ENCODE measurements at regions not wholly inside any gene's neighbourhood (a gene's known extent, or its start where the extent isn't known, plus 50 kb on each side); places are given as distances from the start of the nearest gene placed in this dataset.

- no peak for DNase-seq (ENCODE audit: low read depth in 2 of 2, low spot score in 1 of 2)
These were observed 463.6 kb upstream of the KCNMB2 start for GRCh38 chr3:178072391-178073305.

GRCh38 chr3:178073366-178073765, 462.9 kb upstream of the KCNMB2 start:
- no peak for DNase-seq (ENCODE audit: low read depth in 2 of 2, low spot score in 1 of 2)

DNA sequence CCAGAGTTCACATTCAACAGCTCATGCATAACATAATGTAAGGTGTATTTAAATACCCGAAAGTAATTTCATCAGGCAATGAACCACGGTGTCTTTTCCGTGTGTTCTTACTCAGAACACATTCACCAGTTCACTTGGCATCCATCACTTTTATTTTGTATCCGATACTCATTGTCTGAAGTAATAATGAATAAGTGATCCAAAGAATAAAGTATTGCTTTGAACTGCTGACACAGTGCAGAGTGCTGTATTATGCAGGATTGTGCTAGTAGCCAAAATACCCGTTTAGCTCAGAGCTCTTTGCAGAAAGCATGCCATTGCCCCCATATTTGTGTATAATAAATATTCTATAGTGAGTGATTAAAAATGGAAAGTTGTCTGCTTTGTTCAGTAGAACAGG, 460.9 kb upstream of the KCNMB2 start:
- DNase-seq (ENCODE audit: low read depth in 2 of 2, low spot score in 1 of 2): no peak

- no peak for DNase-seq (ENCODE audit: low read depth in 2 of 2, low spot score in 1 of 2)
These were observed 457.3 kb upstream of the KCNMB2 start for GRCh38 chr3:178078953-178079352.

DNA sequence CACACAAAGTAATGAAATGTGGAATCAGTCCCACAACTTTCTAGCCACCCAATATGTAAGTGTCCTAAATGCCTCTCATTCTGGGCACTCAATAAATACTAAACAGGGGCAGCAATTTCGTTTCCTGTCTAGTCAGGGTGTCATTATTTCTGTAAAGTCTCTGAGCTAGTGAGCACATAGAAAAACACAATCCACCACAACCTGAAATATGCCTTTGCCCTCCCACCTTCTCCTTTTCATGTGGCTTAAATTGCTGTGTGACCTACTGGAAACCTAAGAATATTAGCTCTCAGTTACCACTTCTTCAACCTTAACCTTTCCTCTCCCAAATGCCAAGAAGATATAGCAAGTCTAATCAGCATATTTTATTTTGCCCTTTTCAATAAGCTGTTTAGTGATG, 456.3 kb upstream of the KCNMB2 start:
- no peak for DNase-seq (ENCODE audit: low read depth in 2 of 2, low spot score in 1 of 2)

- no peak for DNase-seq (ENCODE audit: low read depth in 2 of 2, low spot score in 1 of 2)
These were observed 453.8 kb upstream of the KCNMB2 start for GRCh38 chr3:178082326-178082906.

DNA sequence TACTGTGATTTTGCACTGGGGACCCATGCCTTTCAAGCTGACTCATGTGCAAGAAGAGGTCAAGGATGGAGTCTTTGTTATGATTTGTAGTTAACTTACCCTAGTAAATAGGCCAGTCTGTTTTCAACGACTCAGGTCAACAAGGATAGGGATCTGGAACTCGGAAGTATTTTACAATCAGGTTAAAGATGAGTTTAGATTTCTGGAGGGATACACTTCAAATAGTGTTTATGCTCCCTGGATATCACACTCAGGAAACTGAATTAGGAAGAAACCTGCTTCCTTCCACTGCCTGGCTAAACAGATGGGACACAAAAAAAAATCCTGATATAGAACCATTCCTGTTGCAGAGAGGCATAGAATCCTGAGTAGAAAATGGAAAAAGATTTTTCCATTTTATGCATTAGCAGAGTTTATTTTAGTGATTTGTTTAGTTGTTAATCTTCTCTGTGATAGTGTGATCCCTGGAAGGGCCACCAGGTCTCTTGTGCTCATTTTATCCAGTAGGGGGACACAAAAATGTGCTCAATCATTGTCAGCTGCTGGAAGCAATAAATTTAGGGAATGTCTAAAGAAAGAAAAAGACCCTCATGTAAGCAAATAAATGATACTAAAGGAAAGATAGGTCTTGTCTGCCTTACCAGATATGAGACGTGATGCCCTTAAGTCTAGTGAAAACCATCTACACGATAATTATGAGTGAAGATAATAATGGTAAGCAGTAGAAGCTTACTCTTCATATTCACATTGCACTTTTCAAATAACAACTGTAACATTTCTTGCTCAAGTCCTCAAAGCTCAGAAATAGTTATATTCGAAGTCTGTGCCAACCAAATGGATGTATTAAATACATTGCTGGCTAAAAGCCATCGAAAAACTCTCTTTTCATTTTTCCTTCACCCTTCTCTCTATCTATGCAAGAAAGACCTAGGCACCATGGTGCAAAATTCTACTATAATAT, 452.1 kb upstream of the KCNMB2 start:
- no peak for DNase-seq (ENCODE audit: low read depth in 2 of 2, low spot score in 1 of 2)

DNA sequence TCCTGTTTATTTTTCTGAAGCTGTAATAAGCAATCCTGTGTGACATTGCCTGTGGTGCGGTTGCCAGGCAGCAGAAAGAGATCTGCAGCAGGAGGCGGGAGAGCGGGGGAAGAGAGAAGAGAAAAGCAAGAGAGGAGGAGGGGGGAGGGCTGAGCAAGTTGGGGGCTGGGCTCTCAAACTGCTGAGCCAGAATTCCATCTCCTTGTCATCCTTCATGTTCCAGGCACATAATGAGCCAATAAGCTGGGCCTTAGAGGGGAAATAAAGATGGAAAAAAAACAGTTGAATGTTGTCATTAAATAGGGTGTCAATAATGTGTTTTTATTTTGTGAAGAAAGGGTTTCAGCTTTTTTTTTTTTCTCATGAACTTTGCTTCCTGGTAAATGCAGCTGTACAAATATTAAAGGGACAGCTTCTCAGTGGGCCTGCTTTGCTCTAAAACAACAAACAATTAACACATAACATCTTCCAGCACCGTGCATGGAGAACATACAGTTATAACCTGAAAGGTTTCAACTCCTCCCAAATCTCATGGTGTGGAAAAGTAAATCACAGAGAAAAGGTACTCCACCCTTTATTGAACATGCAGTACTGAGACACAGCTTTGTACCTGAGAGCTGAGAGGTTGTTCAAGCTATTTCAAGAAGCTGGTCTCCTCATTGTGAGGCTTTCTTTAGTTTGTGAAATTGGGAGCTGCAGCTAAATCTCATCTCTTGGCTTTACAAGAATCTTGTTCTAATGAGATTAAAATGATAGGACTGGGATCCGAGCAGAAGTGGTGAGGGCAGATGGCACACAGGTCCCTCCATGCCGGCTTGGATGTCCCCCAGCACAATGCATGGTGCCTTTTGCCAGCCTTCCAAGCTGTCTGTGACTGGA, 451.1 kb upstream of the KCNMB2 start:
- no peak for DNase-seq (ENCODE audit: low read depth in 2 of 2, low spot score in 1 of 2)

DNA sequence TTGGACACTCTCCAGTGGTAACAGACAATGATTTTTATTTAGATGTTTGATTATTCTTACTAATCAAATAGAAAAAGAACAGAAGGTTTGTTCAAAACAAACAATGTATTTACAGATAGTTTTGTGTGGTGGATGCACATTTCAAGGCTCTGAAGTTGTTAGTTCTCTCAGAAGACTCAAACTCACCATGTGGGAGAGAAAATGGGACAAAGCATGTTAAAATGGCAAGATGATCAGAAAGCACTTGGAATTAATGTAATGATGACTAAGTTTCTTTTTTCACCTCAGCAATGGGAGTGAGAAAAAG, 450.5 kb upstream of the KCNMB2 start:
- DNase-seq (ENCODE audit: low read depth in 2 of 2, low spot score in 1 of 2): no peak

DNA sequence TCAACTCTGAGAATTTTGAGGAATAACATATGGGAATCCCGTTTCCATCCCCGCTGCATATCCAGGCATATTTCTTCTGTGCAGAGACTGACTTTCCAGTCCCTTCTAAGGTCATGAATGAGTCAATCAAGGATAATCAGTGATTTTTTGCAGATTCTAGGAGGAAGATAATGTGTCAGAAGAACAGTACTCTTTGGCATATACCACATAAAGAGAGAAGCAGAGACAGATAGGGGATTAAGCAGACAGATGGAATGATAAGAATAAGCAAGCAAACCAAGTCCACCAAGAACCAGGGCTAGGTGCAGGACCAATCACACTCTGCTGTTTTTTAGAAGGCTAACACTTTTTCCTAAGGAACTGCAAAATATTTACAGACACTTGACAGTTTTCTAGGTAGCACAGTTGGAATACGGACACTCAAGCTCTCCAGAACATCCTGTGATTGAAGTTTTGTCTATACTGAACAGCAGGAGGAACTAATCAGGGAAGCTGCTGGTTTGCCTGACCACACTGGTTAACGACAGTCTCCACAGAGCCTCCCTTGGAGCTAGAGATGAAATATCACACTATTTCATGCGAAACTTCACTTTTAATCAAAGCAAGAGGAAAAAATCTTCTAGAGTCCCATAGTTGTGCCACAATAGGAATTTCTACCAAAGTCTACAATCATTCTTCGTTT, 450.0 kb upstream of the KCNMB2 start:
- no peak for DNase-seq (ENCODE audit: low read depth in 2 of 2, low spot score in 1 of 2)

GRCh38 chr3:178087376-178087775, 448.9 kb upstream of the KCNMB2 start:
- no peak for DNase-seq (ENCODE audit: low read depth in 2 of 2, low spot score in 1 of 2)

- DNase-seq (ENCODE audit: low read depth in 2 of 2, low spot score in 1 of 2): no peak
These were observed 447.3 kb upstream of the KCNMB2 start for GRCh38 chr3:178088963-178089362.

DNA sequence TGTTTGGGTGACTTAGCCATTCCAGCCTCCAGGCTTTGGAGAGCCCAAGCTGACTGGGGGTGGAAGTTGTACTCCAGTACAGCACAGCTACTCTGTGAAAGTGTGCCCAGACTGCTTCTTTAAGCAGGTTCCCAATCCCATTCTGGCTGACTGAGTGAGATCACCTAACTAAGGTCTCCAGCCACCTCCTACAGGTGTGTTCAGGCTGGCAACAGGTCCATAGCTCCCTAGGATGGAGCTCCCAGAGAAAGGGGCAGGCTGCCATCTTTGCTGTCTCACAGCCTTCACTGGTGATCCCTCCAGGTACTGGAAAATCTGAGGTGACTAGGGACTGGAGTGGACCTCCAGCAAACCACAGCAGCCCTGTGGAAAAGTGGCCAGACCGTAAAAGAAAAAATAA, 445.3 kb upstream of the KCNMB2 start:
- DNase-seq (ENCODE audit: low read depth in 2 of 2, low spot score in 1 of 2): no peak

DNA sequence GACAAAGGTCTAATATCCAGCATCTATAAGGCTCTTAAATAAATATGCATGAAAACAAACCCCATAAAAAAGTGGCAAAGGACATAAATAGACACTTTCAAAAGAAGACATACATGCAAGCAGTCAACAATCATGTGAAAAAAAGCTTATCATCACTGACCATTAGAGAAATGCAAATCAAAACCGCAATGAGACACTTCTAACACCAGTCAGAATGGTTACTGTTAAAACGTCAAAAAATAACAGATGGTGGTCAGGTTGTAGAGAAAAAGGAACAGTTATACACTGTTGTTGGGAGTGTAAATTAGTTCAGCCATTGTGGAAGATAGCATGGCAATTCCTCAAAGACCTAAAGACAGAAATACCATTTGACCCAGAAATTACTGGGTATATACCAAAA, 440.7 kb upstream of the KCNMB2 start:
- no peak for DNase-seq (ENCODE audit: low read depth in 2 of 2, low spot score in 1 of 2)

DNA sequence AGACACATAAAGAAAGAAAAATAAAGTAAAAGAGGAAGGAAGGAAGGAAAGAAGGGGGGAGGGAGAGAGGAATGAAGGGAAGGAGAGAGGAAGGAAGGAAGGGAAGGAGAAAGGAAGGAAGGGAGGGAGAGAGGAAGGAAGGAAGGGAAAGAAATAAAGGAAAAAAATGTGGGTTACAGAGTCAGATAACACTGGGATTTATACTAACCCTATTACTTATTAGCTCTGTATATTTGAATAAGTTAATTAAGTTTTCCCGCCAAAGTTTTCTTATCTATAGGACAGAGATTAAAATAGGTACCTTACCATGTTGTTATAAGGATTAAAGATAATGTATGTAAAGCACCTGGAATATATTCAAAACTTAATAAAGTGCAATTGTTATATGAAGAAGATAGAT, 439.3 kb upstream of the KCNMB2 start:
- no peak for DNase-seq (ENCODE audit: low read depth in 2 of 2, low spot score in 1 of 2)

DNA sequence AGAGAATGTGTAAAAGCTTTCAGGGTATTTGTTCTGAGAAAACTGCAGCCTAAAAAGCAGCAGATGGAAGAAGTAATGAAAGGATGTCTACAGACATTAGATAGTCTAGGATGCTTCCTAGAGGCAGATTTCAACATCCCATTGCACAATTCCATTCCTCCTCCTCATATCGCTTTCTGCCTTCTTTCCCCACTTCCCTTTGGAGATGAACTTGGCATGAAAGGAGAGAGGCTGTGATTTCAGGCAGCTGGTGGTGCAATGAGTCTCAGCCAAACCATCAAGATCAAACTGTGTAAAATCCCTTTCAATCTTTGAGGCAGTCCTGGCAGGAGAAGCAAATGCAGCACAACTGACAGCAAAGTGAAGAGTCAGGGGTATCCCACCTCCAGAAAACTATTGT, 438.7 kb upstream of the KCNMB2 start:
- DNase-seq (ENCODE audit: low read depth in 2 of 2, low spot score in 1 of 2): no peak

GRCh38 chr3:178099274-178099673, 437.0 kb upstream of the KCNMB2 start:
- DNase-seq (ENCODE audit: low read depth in 2 of 2, low spot score in 1 of 2): no peak

- no peak for DNase-seq (ENCODE audit: low read depth in 2 of 2, low spot score in 1 of 2)
These were observed 436.4 kb upstream of the KCNMB2 start for GRCh38 chr3:178099862-178100261.

DNA sequence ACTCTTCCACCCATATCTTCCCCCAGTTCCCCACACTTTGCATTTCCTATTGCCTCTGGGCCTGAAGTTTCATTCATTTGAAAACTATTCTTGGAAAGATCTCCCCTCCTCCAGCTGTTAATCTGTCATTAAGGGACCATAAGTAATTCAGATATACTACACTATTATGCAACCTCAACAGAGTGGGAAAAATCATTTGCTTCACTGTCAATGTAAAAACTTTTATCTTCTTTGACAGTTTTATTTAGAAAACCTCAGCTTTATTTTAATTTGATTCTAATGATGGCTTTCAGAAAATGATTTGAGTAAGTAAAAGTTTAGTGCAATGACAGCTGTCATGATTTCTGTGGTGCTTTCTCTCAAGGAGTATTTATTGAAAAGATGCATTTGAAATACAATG, 435.3 kb upstream of the KCNMB2 start:
- no peak for DNase-seq (ENCODE audit: low read depth in 2 of 2, low spot score in 1 of 2)

DNA sequence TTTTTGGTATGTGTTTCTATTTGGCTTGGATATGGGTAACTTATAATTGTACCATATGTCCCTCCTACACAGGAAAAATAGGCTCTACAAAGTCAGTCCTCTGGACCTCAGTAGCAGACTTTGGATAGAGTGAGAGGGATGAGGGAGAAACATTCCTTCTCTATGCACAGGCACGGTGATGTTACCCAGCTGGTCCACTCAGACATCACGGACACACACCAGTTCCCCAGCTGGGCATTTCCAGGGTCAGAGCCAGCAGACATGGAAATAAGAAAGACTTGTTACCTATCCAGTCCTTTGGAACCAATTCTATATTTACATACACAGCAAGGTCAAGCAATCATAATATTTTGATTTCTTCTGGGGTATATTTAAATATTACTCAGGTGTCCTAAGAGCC, 433.1 kb upstream of the KCNMB2 start:
- no peak for DNase-seq (ENCODE audit: low read depth in 2 of 2, low spot score in 1 of 2)
